ENCODE measurements at regions not wholly inside any gene's neighbourhood (a gene's known extent, or its start where the extent isn't known, plus 50 kb on each side); places are given as distances from the start of the nearest gene placed in this dataset.

GRCh38 chr13:73404581-73404980, 345.8 kb downstream of the KLF5 start:
- DNase-seq (ENCODE audit: low read depth, low spot score), result no peak

- no peak for DNase-seq (ENCODE audit: low read depth, low spot score)
Measured at GRCh38 chr13:73403355-73404120, 344.7 kb downstream of the KLF5 start.

GRCh38 chr13:73401769-73402168, 343.0 kb downstream of the KLF5 start:
- no peak for DNase-seq (ENCODE audit: low read depth, low spot score)

- no peak for DNase-seq (ENCODE audit: low read depth, low spot score)
Measured at GRCh38 chr13:73399347-73400216, 340.8 kb downstream of the KLF5 start.

- no peak for DNase-seq (ENCODE audit: low read depth, low spot score)
Measured at GRCh38 chr13:73397496-73398305, 338.9 kb downstream of the KLF5 start.

- no peak for DNase-seq (ENCODE audit: low read depth, low spot score)
Measured at GRCh38 chr13:73394066-73394465, 335.3 kb downstream of the KLF5 start.

GRCh38 chr13:73390100-73390499, 331.3 kb downstream of the KLF5 start:
- DNase-seq (ENCODE audit: low read depth, low spot score), result no peak

GRCh38 chr13:73388586-73388985, 329.8 kb downstream of the KLF5 start:
- no peak for DNase-seq (ENCODE audit: low read depth, low spot score)

- no peak for DNase-seq (ENCODE audit: low read depth, low spot score)
Measured at GRCh38 chr13:73387318-73387717, 328.5 kb downstream of the KLF5 start.

GRCh38 chr13:73385848-73386247, 327.0 kb downstream of the KLF5 start:
- no peak for DNase-seq (ENCODE audit: low read depth, low spot score)

GRCh38 chr13:73372666-73373627, 314.1 kb downstream of the KLF5 start:
- no peak for DNase-seq (ENCODE audit: low read depth, low spot score)

GRCh38 chr13:73370066-73370465, 311.3 kb downstream of the KLF5 start:
- DNase-seq (ENCODE audit: low read depth, low spot score), result no peak

- DNase-seq (ENCODE audit: low read depth, low spot score), result no peak
Measured at GRCh38 chr13:73369095-73369494, 310.3 kb downstream of the KLF5 start.

GRCh38 chr13:73368608-73369007, 309.8 kb downstream of the KLF5 start:
- no peak for DNase-seq (ENCODE audit: low read depth, low spot score)

GRCh38 chr13:73367886-73368285, 309.1 kb downstream of the KLF5 start:
- no peak for DNase-seq (ENCODE audit: low read depth, low spot score)

GRCh38 chr13:73366241-73366640, 307.4 kb downstream of the KLF5 start:
- DNase-seq (ENCODE audit: low read depth, low spot score), result no peak

GRCh38 chr13:73365681-73366080, 306.9 kb downstream of the KLF5 start:
- no peak for DNase-seq (ENCODE audit: low read depth, low spot score)

GRCh38 chr13:73365252-73365651, 306.4 kb downstream of the KLF5 start:
- DNase-seq (ENCODE audit: low read depth, low spot score), result no peak

GRCh38 chr13:73364736-73365135, 305.9 kb downstream of the KLF5 start:
- DNase-seq (ENCODE audit: low read depth, low spot score), result no peak

- no peak for DNase-seq (ENCODE audit: low read depth, low spot score)
Measured at GRCh38 chr13:73358606-73359095, 299.8 kb downstream of the KLF5 start.

GRCh38 chr13:73355134-73355533, 296.3 kb downstream of the KLF5 start:
- no peak for DNase-seq (ENCODE audit: low read depth, low spot score)
